ENCODE measurements at regions not wholly inside any gene's neighbourhood (a gene's known extent, or its start where the extent isn't known, plus 50 kb on each side); places are given as distances from the start of the nearest gene placed in this dataset.

DNA sequence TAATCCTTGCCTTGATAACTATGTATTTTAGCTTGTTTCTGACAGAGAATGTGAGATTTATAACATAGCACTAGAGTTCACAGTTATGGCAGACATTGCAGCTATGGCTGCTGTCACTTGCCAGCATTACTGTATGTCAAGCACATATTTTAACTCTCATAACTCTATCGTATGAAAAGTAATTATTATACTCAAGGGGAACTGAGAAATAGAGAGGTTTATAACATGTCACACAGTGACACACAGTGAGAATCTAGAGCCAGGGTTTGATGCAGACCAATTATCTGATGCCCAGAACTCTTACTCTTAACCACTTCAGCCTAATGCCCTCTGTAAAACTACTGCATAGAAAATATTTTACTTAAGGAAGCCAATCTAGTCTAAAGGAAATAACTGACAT, 1012.4 kb downstream of the GRIK2 start:
- TF ChIP-seq FOXA1 (IDR thresholded peaks at IDR 0.05) (no peak), HDGF (IDR thresholded peaks at IDR 0.05; ENCODE audit: borderline replicate concordance) (no peak), ZNF384 (IDR thresholded peaks at IDR 0.05) (no peak), FOXK2 (IDR thresholded peaks at IDR 0.05) (no peak), SP1 (IDR thresholded peaks at IDR 0.05) (no peak), ARNT (IDR thresholded peaks at IDR 0.05) (no peak), ELF4 (IDR thresholded peaks at IDR 0.05) (no peak), L3MBTL2 (conservative IDR thresholded peaks at IDR 0.05) (no peak), NFRKB (IDR thresholded peaks at IDR 0.05) (no peak), TARDBP (IDR thresholded peaks at IDR 0.05) (no peak), BHLHE40 (IDR thresholded peaks at IDR 0.05; ENCODE audit: borderline replicate concordance) (no peak), LEF1 (IDR thresholded peaks at IDR 0.05; ENCODE audit: borderline replicate concordance) (no peak), CTBP1 (IDR thresholded peaks at IDR 0.05; ENCODE audit: borderline replicate concordance) (no peak), FOXM1 (IDR thresholded peaks at IDR 0.05; ENCODE audit: borderline replicate concordance) (no peak), SUZ12 (IDR thresholded peaks at IDR 0.05) (no peak)
- TF ChIP-seq, protein P1, sequence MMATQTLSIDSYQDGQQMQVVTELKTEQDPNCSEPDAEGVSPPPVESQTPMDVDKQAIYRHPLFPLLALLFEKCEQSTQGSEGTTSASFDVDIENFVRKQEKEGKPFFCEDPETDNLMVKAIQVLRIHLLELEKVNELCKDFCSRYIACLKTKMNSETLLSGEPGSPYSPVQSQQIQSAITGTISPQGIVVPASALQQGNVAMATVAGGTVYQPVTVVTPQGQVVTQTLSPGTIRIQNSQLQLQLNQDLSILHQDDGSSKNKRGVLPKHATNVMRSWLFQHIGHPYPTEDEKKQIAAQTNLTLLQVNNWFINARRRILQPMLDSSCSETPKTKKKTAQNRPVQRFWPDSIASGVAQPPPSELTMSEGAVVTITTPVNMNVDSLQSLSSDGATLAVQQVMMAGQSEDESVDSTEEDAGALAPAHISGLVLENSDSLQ (IDR thresholded peaks at IDR 0.05) = no peak
- CTCF ChIA-PET = interaction anchor here (0.6 kb wide), 1 partner anchor 1671 kb away, joined by 4 read pairs; no protein-coding TSS in a partner anchor
- POLR2A ChIA-PET = no interaction called here
- no peak for DNase-seq (ENCODE audit: extremely low spot score)

DNA sequence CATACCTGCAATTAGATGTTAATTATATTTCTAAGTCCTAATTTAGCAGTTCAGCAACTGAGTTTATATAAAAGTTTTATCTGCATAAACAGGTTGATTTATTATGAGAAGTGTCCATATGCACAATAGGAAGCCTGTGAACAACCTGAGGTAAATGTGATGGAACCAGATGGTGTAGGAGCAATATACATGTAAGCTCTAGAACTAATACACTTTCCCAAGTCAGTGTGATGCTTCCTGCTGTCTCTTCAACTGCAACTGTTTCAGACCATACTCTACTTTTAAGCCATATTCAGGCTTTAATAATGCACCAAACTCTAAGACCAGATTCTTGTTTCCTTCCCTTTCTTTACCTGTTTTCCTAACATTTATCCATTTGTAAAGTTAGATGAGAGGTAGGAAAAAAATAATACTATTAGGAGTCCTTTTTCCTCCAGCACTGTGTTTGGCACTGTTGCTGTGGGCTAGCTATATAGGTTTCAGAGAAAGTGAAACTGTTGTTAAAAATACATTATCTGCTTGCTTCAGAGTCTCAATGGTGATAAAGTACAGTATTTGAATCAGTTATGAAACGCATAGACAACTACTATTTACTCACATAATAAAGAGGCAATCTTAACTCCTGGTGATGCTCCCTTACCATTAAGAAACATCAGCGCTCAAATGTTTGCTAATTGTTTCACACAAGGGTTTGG, 1009.3 kb downstream of the GRIK2 start:
- DNase-seq (ENCODE audit: extremely low spot score) = no peak
- POLR2A ChIA-PET = no interaction called here
- CTCF ChIA-PET = no interaction called here
- no peak for TF ChIP-seq TARDBP (IDR thresholded peaks at IDR 0.05)
- no peak for TF ChIP-seq SUZ12 (IDR thresholded peaks at IDR 0.05)
- no peak for TF ChIP-seq FOXK2 (IDR thresholded peaks at IDR 0.05)
- TF ChIP-seq SP1 (IDR thresholded peaks at IDR 0.05) = no peak
- TF ChIP-seq HDGF (IDR thresholded peaks at IDR 0.05; ENCODE audit: borderline replicate concordance) = no peak
- TF ChIP-seq NFRKB (IDR thresholded peaks at IDR 0.05) = no peak
- no peak for TF ChIP-seq LEF1 (IDR thresholded peaks at IDR 0.05; ENCODE audit: borderline replicate concordance)

DNA sequence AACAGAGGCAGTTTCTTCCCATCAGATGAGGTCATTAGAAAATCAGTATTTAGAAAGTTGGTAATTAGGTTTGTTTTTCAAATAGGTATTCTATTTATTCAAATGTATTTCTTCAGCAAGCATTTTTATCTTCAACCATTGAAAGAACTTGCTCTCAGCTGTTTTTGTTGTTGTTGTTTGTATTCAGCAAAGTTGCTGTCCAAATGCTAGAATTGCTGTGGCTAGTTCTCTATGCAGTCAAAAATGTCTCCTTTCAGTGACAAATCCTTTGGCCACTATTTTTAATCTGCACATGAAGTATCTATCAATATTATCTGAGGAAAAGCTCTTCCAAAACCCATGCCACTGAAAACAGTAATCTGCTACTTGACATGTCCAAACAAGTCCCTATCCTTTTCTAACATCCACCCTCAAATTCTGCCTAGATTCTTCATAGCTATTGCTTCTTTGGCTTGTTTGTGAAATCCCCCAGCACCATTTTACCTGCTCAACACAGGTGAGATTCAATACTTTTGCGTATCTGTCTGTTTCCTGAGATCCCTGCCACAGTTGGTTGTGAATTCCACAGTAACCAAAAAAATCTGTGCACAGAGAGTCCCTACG, 1005.4 kb downstream of the GRIK2 start:
- TF ChIP-seq HDGF (IDR thresholded peaks at IDR 0.05; ENCODE audit: borderline replicate concordance) (no peak), FOXA1 (IDR thresholded peaks at IDR 0.05) (no peak), TARDBP (IDR thresholded peaks at IDR 0.05) (no peak), FOXM1 (IDR thresholded peaks at IDR 0.05; ENCODE audit: borderline replicate concordance) (no peak), SUZ12 (IDR thresholded peaks at IDR 0.05) (no peak), ZNF384 (IDR thresholded peaks at IDR 0.05) (no peak), ELF4 (IDR thresholded peaks at IDR 0.05) (no peak), CTBP1 (IDR thresholded peaks at IDR 0.05; ENCODE audit: borderline replicate concordance) (no peak), BHLHE40 (IDR thresholded peaks at IDR 0.05; ENCODE audit: borderline replicate concordance) (no peak), L3MBTL2 (conservative IDR thresholded peaks at IDR 0.05) (no peak), NFRKB (IDR thresholded peaks at IDR 0.05) (no peak), LEF1 (IDR thresholded peaks at IDR 0.05; ENCODE audit: borderline replicate concordance) (no peak), SP1 (IDR thresholded peaks at IDR 0.05) (no peak), ARNT (IDR thresholded peaks at IDR 0.05) (no peak), FOXK2 (IDR thresholded peaks at IDR 0.05) (no peak)
- TF ChIP-seq, protein P1 (IDR thresholded peaks at IDR 0.05) = no peak
- CTCF ChIA-PET = no interaction called here
- POLR2A ChIA-PET = no interaction called here
- no peak for DNase-seq (ENCODE audit: extremely low spot score)

DNA sequence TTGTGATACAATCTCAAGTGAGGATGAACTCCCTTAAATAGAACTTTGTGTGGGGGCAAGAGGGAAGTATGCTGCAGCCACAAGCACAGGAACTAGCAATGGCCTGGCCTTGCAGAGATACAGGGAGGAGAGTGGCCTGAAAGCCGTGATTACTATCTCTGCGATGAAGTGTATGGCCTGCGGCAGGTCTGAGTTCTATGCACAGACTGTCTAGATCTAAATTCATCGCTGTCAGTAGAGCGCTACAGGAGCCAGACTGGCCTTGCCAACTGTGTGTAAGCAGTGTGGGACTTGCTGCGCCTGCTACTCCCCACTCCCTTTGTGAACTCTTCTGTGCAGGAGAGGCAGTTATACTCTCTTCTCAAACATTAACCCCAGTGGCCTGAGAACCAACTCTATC, 997.0 kb downstream of the GRIK2 start:
- CTCF ChIA-PET = no interaction called here
- TF ChIP-seq NFRKB (IDR thresholded peaks at IDR 0.05) = no peak
- no peak for TF ChIP-seq FOXM1 (IDR thresholded peaks at IDR 0.05; ENCODE audit: borderline replicate concordance)
- no peak for TF ChIP-seq FOXA1 (IDR thresholded peaks at IDR 0.05)
- TF ChIP-seq SUZ12 (IDR thresholded peaks at IDR 0.05) = no peak
- TF ChIP-seq ARNT (IDR thresholded peaks at IDR 0.05) = no peak
- TF ChIP-seq ZNF384 (IDR thresholded peaks at IDR 0.05) = no peak
- no peak for TF ChIP-seq SP1 (IDR thresholded peaks at IDR 0.05)
- no peak for TF ChIP-seq L3MBTL2 (conservative IDR thresholded peaks at IDR 0.05)
- TF ChIP-seq TARDBP (IDR thresholded peaks at IDR 0.05) = no peak
- no peak for TF ChIP-seq ELF4 (IDR thresholded peaks at IDR 0.05)
- no peak for TF ChIP-seq LEF1 (IDR thresholded peaks at IDR 0.05; ENCODE audit: borderline replicate concordance)
- TF ChIP-seq BHLHE40 (IDR thresholded peaks at IDR 0.05; ENCODE audit: borderline replicate concordance) = no peak
- no peak for TF ChIP-seq HDGF (IDR thresholded peaks at IDR 0.05; ENCODE audit: borderline replicate concordance)
- TF ChIP-seq CTBP1 (IDR thresholded peaks at IDR 0.05; ENCODE audit: borderline replicate concordance) = no peak
- POLR2A ChIA-PET = no interaction called here
- no peak for DNase-seq (ENCODE audit: extremely low spot score)

DNA sequence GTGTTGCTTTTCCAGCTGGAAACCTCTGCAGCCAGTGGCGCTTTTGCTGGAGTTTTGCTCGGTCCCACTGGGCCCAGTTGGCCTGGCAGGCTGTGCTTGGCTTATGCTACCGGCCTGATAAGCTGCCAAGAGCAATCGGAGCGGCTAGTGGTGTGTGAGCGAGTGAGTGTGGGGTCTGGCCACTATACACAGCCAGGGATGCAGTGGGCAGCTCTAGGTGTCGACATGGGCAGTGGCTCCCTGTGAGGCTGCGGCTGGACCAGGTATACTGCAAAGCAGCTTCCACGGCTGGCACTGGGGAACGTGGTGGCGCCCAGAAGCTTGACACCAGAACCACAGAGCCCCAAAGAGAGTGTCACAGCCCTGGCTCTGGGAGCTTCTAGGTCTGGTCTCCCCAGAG, 996.5 kb downstream of the GRIK2 start:
- POLR2A ChIA-PET = no interaction called here
- TF ChIP-seq ARNT (IDR thresholded peaks at IDR 0.05) (no peak), CTBP1 (IDR thresholded peaks at IDR 0.05; ENCODE audit: borderline replicate concordance) (no peak), ZNF384 (IDR thresholded peaks at IDR 0.05) (no peak), NFRKB (IDR thresholded peaks at IDR 0.05) (no peak), ELF4 (IDR thresholded peaks at IDR 0.05) (no peak), SP1 (IDR thresholded peaks at IDR 0.05) (no peak)
- no peak for DNase-seq (ENCODE audit: extremely low spot score)
- CTCF ChIA-PET = no interaction called here

DNA sequence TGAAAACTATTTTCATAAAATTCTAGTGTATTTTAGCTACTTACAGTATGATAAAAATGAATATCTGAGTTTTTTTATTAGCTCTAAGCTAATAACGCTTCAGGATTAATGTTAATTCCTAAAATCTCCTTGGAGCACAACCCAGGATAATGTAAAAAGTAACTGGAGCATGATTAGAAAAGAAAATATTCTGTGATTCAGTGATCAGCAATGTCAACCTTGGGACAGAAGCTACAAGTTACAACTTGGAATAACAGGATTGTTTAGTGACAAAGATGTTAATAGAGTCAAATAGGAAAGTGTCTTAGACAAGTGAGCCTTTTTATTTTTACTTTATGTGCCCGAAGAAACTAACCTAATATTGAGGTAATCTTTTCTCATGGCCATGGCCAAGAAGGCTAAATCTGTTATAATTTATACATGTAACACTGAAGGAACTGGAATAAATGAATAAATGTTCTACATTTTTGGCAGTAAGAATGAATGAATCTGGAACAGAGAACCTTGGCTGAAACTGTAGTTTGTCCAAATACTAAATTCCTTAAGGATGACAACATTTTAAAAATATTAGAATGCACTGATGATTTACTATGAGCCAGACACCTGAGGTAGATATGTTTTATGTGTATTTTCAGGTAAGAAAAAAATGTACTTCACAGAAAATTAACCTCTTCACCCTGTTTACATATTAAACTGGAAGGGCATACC, 994.0 kb downstream of the GRIK2 start:
- POLR2A ChIA-PET = no interaction called here
- DNase-seq (ENCODE audit: extremely low spot score) = no peak
- TF ChIP-seq ELF4 (IDR thresholded peaks at IDR 0.05) (no peak), ARNT (IDR thresholded peaks at IDR 0.05) (no peak), NFRKB (IDR thresholded peaks at IDR 0.05) (no peak), FOXK2 (IDR thresholded peaks at IDR 0.05) (no peak), SUZ12 (IDR thresholded peaks at IDR 0.05) (no peak), LEF1 (IDR thresholded peaks at IDR 0.05; ENCODE audit: borderline replicate concordance) (no peak), HDGF (IDR thresholded peaks at IDR 0.05; ENCODE audit: borderline replicate concordance) (no peak), TARDBP (IDR thresholded peaks at IDR 0.05) (no peak), FOXA1 (IDR thresholded peaks at IDR 0.05) (no peak), SP1 (IDR thresholded peaks at IDR 0.05) (no peak), ZNF384 (IDR thresholded peaks at IDR 0.05) (no peak), L3MBTL2 (conservative IDR thresholded peaks at IDR 0.05) (no peak), CTBP1 (IDR thresholded peaks at IDR 0.05; ENCODE audit: borderline replicate concordance) (no peak), BHLHE40 (IDR thresholded peaks at IDR 0.05; ENCODE audit: borderline replicate concordance) (no peak)
- TF ChIP-seq, protein P1 (IDR thresholded peaks at IDR 0.05) = no peak
- CTCF ChIA-PET = no interaction called here
